SJCRH30 (cell line): ENCODE measurements at regions not wholly inside any gene's neighbourhood (a gene's known extent, or its start where the extent isn't known, plus 50 kb on each side); places are given as distances from the start of the nearest gene placed in this dataset.
"Not testable (repeated sequence)": the region's sequence is repeated elsewhere in the genome, so short reads cannot be mapped to it uniquely, and the experiment has no call there.

ENCODE experiments used
- DNase-seq, 2 experiments: peaks; one replicate each; pipeline ENCODE4 v3.0.0-alpha.2; 2015 to 2020
- H3K27ac ChIP-seq: fragments of 250-450 bp; sonication (Bioruptor Pico); 2 replicates; pipeline ENCODE4 v1.5.1; 2020; ENCODE audit warnings: mild to moderate bottlenecking, moderate library complexity
- H3K27me3 ChIP-seq: fragments of 250-450 bp; sonication (Bioruptor Pico); 2 replicates; pipeline ENCODE4 v1.5.1; 2020; ENCODE audit warnings: mild to moderate bottlenecking, moderate library complexity
- H3K36me3 ChIP-seq: fragments of 250-450 bp; sonication (Bioruptor Pico); 2 replicates; pipeline ENCODE4 v1.5.1; 2020; ENCODE audit warnings: mild to moderate bottlenecking, moderate library complexity
- H3K4me1 ChIP-seq: fragments of 250-450 bp; sonication (Bioruptor Pico); 2 replicates; pipeline ENCODE4 v1.5.1; 2020; ENCODE audit warnings: mild to moderate bottlenecking, moderate library complexity
- H3K4me3 ChIP-seq: fragments of 250-450 bp; sonication (Bioruptor Pico); 2 replicates; pipeline ENCODE4 v1.5.1; 2020; ENCODE audit warnings: mild to moderate bottlenecking, moderate library complexity
- H3K9me3 ChIP-seq: fragments of 250-450 bp; sonication (Bioruptor Pico); replicated peaks from 2 replicates; pipeline ENCODE4 v1.5.1; 2020; ENCODE audit warnings: mild to moderate bottlenecking, moderate library complexity

DNA sequence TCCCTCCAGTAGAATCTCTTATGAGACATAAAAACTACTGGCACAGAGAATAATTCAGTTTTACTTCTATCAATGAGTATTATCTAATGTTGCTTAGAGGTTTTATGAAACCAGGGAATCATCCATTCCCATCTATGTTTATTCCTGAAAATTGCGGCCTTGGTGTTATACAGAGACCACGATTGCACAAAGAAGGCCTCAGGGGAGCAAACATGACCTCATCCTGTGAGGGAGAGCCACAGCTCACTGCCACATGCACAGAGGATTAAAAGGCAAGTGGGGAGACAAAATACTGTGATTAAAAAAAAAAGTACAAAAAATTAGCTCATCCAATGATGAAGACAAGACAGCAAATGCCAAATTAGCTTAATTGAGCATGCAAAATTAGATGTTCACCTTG lies 111.8 kb upstream of the SLC35G4 start:
- peak; percentile 14 to 27 for DNase-seq
- Histone ChIP-seq H3K27ac (no peak overlapping the region), H3K4me1 (peaks cover 12% of the 10 kb centered on the region), H3K36me3 (no peaks in the 10 kb centered on the region), H3K9me3 (no peaks in the 10 kb centered on the region), H3K27me3 (no peaks in the 10 kb centered on the region), H3K4me3 (no peak overlapping the region)

- H3K4me3 ChIP-seq, result no peak overlapping the region
- peaks cover 12% of the 10 kb centered on the region for H3K4me1 ChIP-seq
- no peaks in the 10 kb centered on the region for H3K9me3 ChIP-seq
- DNase-seq, result no peak
- no peaks in the 10 kb centered on the region for H3K27me3 ChIP-seq
- H3K27ac ChIP-seq, result no peak overlapping the region
- H3K36me3 ChIP-seq, result no peaks in the 10 kb centered on the region
Observed at GRCh38 chr18:11496526-11497172, 112.7 kb upstream of the SLC35G4 start.

DNA sequence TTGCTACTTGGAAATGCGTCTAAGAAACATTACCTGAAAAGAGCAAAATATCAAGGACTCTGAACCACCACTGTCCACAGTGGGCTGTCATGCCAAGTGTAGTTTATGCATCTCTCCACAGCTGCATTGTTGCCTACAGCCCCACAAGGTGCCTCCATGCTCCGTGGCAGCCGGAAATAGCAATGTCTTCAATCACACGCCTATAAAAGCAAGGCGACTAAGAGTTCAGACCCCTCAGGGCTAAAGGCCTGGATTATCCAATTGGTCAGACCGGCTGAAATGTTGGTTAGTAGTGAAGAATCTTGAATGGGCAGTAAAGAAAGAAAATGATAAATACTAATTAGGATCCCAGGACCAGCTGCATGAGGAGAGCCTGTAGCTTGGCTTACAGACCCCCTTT lies 114.0 kb upstream of the SLC35G4 start:
- DNase-seq, result peak in 1 of 2 experiments; percentile 14
- H3K4me3 ChIP-seq, result no peak overlapping the region
- no peaks in the 10 kb centered on the region for H3K27me3 ChIP-seq
- no peaks in the 10 kb centered on the region for H3K9me3 ChIP-seq
- no peak overlapping the region for H3K27ac ChIP-seq
- H3K36me3 ChIP-seq, result no peaks in the 10 kb centered on the region
- H3K4me1 ChIP-seq, result peaks cover 6% of the 10 kb centered on the region; the same call in 1 of the 2 replicates

- H3K27me3 ChIP-seq, result no peaks in the 10 kb centered on the region
- no peak for DNase-seq
- no peaks in the 10 kb centered on the region for H3K36me3 ChIP-seq
- H3K27ac ChIP-seq, result no peak overlapping the region
- no peak overlapping the region for H3K4me3 ChIP-seq
- no peaks in the 10 kb centered on the region for H3K9me3 ChIP-seq
- H3K4me1 ChIP-seq, result no peaks in the 10 kb centered on the region
Observed at GRCh38 chr18:11494107-11494506, 115.3 kb upstream of the SLC35G4 start.

GRCh38 chr18:11489266-11489899 lies 120.0 kb upstream of the SLC35G4 start:
- H3K4me3 ChIP-seq, result no peak overlapping the region
- H3K27ac ChIP-seq, result no peak overlapping the region
- H3K36me3 ChIP-seq, result no peaks in the 10 kb centered on the region
- no peaks in the 10 kb centered on the region for H3K4me1 ChIP-seq
- no peaks in the 10 kb centered on the region for H3K9me3 ChIP-seq
- no peak for DNase-seq
- no peaks in the 10 kb centered on the region for H3K27me3 ChIP-seq

GRCh38 chr18:11488175-11488574 lies 121.2 kb upstream of the SLC35G4 start:
- Histone ChIP-seq H3K27me3 (no peaks in the 10 kb centered on the region), H3K4me1 (no peaks in the 10 kb centered on the region), H3K27ac (no peak overlapping the region), H3K4me3 (no peak overlapping the region), H3K9me3 (no peaks in the 10 kb centered on the region), H3K36me3 (no peaks in the 10 kb centered on the region)
- DNase-seq, result no peak

GRCh38 chr18:11487390-11487789 lies 122.0 kb upstream of the SLC35G4 start:
- H3K27me3 ChIP-seq, result no peaks in the 10 kb centered on the region
- no peaks in the 10 kb centered on the region for H3K4me1 ChIP-seq
- DNase-seq, result no peak
- no peaks in the 10 kb centered on the region for H3K9me3 ChIP-seq
- H3K27ac ChIP-seq, result no peak overlapping the region
- H3K36me3 ChIP-seq, result no peaks in the 10 kb centered on the region
- no peak overlapping the region for H3K4me3 ChIP-seq

GRCh38 chr18:11482271-11482670 lies 127.1 kb upstream of the SLC35G4 start:
- no peaks in the 10 kb centered on the region for H3K27me3 ChIP-seq
- no peak overlapping the region for H3K27ac ChIP-seq

DNA sequence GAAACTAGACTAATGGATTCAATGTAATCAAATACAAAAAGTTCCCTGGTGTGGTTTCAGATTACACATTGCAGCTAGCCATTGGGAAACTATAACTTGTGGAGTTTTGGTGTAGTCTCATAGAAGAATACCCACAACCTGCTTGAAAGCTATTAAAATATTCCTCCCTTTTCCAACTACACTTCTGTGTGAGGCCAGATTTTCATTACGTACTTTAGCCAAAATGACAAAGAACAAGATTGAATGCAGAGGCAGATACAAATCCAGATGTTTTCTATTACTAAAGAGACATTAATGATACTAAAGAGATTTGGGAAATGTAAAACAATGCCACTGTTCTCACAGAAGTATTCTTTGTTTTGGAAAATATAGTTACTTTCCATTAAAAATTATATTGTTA lies 128.7 kb upstream of the SLC35G4 start:
- no peak overlapping the region for H3K27ac ChIP-seq
- no peak for DNase-seq
- no peaks in the 10 kb centered on the region for H3K9me3 ChIP-seq
- H3K4me1 ChIP-seq, result no peaks in the 10 kb centered on the region
- no peak overlapping the region for H3K4me3 ChIP-seq
- no peaks in the 10 kb centered on the region for H3K27me3 ChIP-seq
- H3K36me3 ChIP-seq, result no peaks in the 10 kb centered on the region

More at GRCh38 chr18:11482271-11482670, 127.1 kb upstream of the SLC35G4 start:
- no peak for DNase-seq
- Histone ChIP-seq H3K36me3 (no peaks in the 10 kb centered on the region), H3K9me3 (no peaks in the 10 kb centered on the region), H3K4me3 (no peak overlapping the region), H3K4me1 (no peaks in the 10 kb centered on the region)

DNA sequence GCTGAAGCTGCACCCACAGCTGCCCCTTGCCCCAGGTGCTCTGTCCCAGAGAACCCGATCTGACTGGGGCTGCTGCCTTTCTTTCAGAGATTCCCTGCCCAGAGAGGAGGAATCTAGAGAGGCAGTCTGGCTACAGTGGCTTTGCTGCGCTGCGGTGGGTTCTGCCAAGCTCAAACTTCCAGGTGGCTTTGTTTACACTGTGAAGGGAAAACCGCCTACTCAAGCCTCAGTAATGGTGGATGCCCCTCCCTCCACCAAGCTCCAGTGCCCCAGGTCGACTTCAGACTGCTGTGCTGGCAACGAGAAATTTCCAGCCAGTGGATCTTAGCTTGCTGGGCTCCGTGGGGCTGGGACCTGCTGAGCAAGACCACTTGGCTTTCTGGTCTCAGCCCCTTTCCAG lies 130.4 kb upstream of the SLC35G4 start:
- not testable (repeated sequence) for H3K9me3 ChIP-seq, H3K27ac ChIP-seq, DNase-seq, H3K4me3 ChIP-seq, H3K4me1 ChIP-seq, H3K27me3 ChIP-seq, H3K36me3 ChIP-seq

- H3K4me3 ChIP-seq, result no peak overlapping the region
- peak in 1 of 2 experiments; percentile 5 for DNase-seq
- no peak overlapping the region for H3K27ac ChIP-seq
- H3K9me3 ChIP-seq, result no peaks in the 10 kb centered on the region
- no peaks in the 10 kb centered on the region for H3K4me1 ChIP-seq
- no peaks in the 10 kb centered on the region for H3K27me3 ChIP-seq
- H3K36me3 ChIP-seq, result no peaks in the 10 kb centered on the region
Observed at GRCh38 chr18:11470941-11471340, 138.5 kb upstream of the SLC35G4 start.

DNA sequence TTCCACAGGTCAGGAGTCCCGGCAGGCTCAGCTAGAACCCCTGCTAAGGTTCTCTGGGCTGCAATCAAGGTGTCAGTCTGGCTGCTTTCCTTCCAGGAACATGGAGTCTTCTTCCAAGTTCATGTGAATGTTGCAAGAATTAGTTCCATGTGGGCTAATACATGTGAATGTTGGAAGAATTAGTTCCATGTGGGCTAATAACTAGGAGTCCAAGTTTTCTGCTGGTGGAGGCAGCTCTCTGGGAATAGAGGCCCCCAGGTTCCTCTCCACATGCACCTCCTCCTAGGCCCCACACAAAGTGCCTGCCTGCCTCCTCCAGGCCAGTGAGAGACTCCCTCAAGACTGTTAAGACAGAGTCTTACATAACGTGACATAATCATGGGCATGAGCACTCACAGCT lies 140.8 kb upstream of the SLC35G4 start:
- H3K4me3 ChIP-seq, result no peak overlapping the region
- no peaks in the 10 kb centered on the region for H3K36me3 ChIP-seq
- H3K27ac ChIP-seq, result no peak overlapping the region

GRCh38 chr18:11468120-11468519 lies 141.3 kb upstream of the SLC35G4 start:
- Histone ChIP-seq H3K27me3 (no peaks in the 10 kb centered on the region), H3K27ac (no peak overlapping the region), H3K4me1 (no peaks in the 10 kb centered on the region), H3K36me3 (no peaks in the 10 kb centered on the region), H3K9me3 (no peaks in the 10 kb centered on the region), H3K4me3 (no peak overlapping the region)
- DNase-seq, result no peak

More for the DNA sequence above, 140.8 kb upstream of the SLC35G4 start:
- Histone ChIP-seq H3K4me1 (no peaks in the 10 kb centered on the region), H3K27me3 (no peaks in the 10 kb centered on the region), H3K9me3 (no peaks in the 10 kb centered on the region)
- no peak for DNase-seq

DNA sequence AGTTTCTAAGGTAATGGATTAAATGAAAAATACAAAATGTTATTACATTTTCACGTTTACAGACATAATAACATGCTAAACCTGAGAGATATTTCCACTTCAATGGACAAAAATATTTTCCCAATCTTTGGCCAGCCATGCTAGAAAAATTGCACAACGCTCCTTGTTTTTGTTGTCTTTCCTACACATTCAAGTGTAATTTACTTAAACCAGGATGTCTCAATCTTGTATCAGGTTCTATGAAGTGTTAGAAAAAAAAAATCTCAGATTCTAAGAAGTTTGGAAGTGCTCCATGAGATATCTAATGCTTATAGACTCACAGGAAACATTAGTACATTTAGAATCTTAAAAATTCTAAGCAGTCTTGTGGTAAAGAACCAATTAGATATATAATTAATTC lies 141.8 kb upstream of the SLC35G4 start:
- H3K27ac ChIP-seq, result no peak overlapping the region
- no peaks in the 10 kb centered on the region for H3K9me3 ChIP-seq
- no peak overlapping the region for H3K4me3 ChIP-seq
- no peaks in the 10 kb centered on the region for H3K36me3 ChIP-seq
- H3K4me1 ChIP-seq, result no peaks in the 10 kb centered on the region
- no peaks in the 10 kb centered on the region for H3K27me3 ChIP-seq
- DNase-seq, result no peak

DNA sequence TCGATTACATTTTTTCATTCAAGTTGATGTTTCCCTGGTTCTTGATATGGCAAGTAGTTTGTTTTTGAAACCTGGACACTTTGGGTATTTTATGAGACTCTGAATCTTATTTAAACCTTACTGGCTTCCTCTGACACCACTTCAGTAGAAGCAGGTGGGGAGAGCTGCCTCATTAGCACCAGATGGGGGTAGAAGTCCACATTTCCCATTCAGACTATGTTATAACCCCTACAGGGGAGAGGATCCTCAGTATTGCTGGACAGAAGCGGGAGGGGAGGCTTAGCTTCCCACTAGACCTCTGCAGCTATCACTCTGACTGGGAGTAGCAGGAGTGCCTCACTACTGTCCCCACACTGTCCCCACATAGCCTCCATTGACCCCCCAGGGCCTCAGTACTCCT lies 145.3 kb upstream of the SLC35G4 start:
- no peak for DNase-seq
- no peaks in the 10 kb centered on the region for H3K27me3 ChIP-seq
- H3K36me3 ChIP-seq, result no peaks in the 10 kb centered on the region
- H3K27ac ChIP-seq, result no peak overlapping the region
- H3K4me3 ChIP-seq, result no peak overlapping the region
- no peaks in the 10 kb centered on the region for H3K4me1 ChIP-seq
- no peaks in the 10 kb centered on the region for H3K9me3 ChIP-seq

GRCh38 chr18:11458447-11458846 lies 150.9 kb upstream of the SLC35G4 start:
- Histone ChIP-seq H3K4me1 (no peaks in the 10 kb centered on the region), H3K4me3 (no peak overlapping the region), H3K9me3 (no peaks in the 10 kb centered on the region), H3K36me3 (no peaks in the 10 kb centered on the region), H3K27me3 (no peaks in the 10 kb centered on the region), H3K27ac (no peak overlapping the region)
- no peak for DNase-seq
